ENCODE measurements at regions not wholly inside any gene's neighbourhood (a gene's known extent, or its start where the extent isn't known, plus 50 kb on each side); places are given as distances from the start of the nearest gene placed in this dataset.

DNA sequence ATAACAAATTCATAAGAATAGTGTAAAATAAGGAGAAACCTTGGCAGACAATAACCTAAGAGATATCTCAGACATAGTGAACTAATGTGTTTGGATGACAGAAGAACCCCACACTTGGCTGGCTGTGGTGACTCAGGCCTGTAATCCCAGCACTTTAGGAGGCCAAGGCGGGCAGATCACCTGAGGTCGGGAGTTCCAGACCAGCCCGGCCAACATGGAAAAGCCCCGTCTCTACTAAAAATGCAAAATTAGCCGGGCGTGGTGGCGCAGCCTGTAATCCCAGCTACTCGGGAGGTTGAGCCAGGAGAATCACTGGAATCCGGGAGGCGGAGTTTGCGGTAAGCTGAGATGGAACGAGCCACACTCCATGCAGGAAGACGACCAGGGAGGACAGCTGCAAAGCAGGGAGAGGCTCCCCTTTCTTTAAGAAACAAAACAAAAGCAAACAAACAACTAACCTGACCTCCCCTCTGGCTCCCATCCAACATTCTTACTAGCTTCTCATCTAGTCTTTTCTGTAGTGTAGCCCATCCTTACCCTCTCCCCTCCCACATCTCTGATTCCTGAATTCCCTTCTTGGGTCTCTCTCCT lies 84.2 kb downstream of the ZNF280B start:
- TF ChIP-seq POLR2A (IDR thresholded peaks at IDR 0.05), result no peak
- TF ChIP-seq, protein P1, sequence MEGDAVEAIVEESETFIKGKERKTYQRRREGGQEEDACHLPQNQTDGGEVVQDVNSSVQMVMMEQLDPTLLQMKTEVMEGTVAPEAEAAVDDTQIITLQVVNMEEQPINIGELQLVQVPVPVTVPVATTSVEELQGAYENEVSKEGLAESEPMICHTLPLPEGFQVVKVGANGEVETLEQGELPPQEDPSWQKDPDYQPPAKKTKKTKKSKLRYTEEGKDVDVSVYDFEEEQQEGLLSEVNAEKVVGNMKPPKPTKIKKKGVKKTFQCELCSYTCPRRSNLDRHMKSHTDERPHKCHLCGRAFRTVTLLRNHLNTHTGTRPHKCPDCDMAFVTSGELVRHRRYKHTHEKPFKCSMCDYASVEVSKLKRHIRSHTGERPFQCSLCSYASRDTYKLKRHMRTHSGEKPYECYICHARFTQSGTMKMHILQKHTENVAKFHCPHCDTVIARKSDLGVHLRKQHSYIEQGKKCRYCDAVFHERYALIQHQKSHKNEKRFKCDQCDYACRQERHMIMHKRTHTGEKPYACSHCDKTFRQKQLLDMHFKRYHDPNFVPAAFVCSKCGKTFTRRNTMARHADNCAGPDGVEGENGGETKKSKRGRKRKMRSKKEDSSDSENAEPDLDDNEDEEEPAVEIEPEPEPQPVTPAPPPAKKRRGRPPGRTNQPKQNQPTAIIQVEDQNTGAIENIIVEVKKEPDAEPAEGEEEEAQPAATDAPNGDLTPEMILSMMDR (IDR thresholded peaks at IDR 0.05), result no peak

Measured in upper lobe of left lung (tissue), 4 donors.